ENCODE measurements at regions not wholly inside any gene's neighbourhood (a gene's known extent, or its start where the extent isn't known, plus 50 kb on each side); places are given as distances from the start of the nearest gene placed in this dataset.

DNA sequence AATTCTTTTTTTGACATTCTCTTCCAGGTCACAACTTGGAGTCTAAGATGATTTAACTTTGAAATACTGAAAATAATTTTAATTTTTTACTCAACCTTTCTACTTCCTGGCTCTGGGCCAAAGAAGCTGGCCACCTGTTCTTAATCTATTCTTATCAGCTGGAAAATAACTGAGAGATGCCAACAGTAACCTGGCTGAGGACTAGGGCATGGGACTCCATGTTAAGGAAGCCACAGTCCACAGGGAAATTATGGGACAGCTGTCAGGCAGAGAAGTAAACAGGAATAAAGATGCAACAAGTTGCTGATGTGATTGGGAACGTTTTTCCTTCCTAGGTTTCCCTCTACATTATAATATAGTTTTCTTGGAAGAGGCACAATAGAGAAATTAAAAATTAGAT is 84.7 kb upstream of the CPNE4 start:
- DNase-seq (no peak), ATAC-seq (no peak)
- Histone ChIP-seq H3K9me3 (no peaks in the 10 kb centered on the region), H3K27ac (no peak overlapping the region), H3K27me3 (ENCODE audit: low read depth) (no peaks in the 10 kb centered on the region), H3K4me3 (no peak overlapping the region), H3K36me3 (no peaks in the 10 kb centered on the region), H3K4me1 (no peaks in the 10 kb centered on the region)
- intact Hi-C loops (cut with DNase I): no loop called here
- TF ChIP-seq, protein P1, sequence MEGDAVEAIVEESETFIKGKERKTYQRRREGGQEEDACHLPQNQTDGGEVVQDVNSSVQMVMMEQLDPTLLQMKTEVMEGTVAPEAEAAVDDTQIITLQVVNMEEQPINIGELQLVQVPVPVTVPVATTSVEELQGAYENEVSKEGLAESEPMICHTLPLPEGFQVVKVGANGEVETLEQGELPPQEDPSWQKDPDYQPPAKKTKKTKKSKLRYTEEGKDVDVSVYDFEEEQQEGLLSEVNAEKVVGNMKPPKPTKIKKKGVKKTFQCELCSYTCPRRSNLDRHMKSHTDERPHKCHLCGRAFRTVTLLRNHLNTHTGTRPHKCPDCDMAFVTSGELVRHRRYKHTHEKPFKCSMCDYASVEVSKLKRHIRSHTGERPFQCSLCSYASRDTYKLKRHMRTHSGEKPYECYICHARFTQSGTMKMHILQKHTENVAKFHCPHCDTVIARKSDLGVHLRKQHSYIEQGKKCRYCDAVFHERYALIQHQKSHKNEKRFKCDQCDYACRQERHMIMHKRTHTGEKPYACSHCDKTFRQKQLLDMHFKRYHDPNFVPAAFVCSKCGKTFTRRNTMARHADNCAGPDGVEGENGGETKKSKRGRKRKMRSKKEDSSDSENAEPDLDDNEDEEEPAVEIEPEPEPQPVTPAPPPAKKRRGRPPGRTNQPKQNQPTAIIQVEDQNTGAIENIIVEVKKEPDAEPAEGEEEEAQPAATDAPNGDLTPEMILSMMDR (IDR thresholded peaks at IDR 0.05): no peak

DNA sequence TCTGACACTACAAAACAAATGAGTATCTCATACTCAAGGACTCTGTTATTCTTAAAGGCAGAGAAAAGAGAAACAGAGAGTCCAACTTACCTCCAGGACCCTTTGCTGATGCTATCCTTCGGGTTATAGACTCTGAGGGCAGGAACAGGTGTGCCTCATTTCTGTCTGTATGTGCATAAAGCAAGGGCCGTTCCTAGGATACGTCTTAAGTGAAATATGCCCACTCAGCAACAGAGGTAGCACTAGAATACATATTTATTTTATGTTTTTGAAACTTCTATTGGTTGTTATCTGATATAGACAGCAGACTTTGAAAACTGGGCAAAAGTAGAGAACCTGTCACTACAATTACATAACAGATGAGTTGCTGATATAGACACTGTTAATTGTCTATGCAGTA is 89.3 kb upstream of the CPNE4 start:
- TF ChIP-seq, protein P1 (IDR thresholded peaks at IDR 0.05): no peak
- no peak for DNase-seq
- no peak for ATAC-seq
- Histone ChIP-seq H3K4me3 (no peak overlapping the region), H3K27ac (no peak overlapping the region), H3K36me3 (no peaks in the 10 kb centered on the region), H3K9me3 (no peaks in the 10 kb centered on the region), H3K27me3 (ENCODE audit: low read depth) (no peaks in the 10 kb centered on the region), H3K4me1 (no peaks in the 10 kb centered on the region)
- intact Hi-C loops (cut with DNase I): no loop called here

DNA sequence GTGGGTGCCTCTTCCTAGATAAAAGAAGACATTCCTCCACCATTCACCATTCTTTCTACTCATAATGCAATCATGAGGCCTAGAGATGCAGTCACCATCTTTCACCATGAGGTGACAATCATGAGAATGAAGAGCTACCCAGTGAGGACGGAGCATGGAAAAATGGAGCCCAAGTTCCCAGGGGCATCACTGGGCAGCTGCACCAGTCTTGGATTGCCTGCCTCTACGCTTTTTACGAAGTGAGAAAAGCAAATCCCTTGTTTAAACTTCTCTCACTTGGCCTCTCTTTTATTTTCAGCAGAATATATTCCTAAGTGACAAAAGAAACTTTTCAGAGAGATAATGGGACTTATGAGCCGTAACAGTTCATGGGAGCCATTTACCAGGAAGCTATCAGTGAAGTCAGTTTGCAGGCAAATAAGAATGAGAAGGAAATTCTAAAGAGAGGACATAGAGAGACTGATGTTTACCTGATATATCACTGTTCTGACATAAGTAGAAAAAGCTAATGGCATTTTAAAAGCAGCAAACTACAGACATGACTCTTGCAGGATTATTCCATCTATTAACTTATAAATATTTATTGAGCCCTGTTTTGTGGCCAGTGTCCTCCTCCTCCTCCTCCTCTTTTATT is 90.0 kb upstream of the CPNE4 start:
- Histone ChIP-seq H3K36me3 (no peaks in the 10 kb centered on the region), H3K9me3 (no peaks in the 10 kb centered on the region), H3K27me3 (ENCODE audit: low read depth) (no peaks in the 10 kb centered on the region), H3K4me3 (no peak overlapping the region), H3K27ac (no peak overlapping the region), H3K4me1 (no peaks in the 10 kb centered on the region)
- TF ChIP-seq, protein P1 (IDR thresholded peaks at IDR 0.05): no peak
- intact Hi-C loops (cut with DNase I): no loop called here
- DNase-seq: no peak
- ATAC-seq: no peak

DNA sequence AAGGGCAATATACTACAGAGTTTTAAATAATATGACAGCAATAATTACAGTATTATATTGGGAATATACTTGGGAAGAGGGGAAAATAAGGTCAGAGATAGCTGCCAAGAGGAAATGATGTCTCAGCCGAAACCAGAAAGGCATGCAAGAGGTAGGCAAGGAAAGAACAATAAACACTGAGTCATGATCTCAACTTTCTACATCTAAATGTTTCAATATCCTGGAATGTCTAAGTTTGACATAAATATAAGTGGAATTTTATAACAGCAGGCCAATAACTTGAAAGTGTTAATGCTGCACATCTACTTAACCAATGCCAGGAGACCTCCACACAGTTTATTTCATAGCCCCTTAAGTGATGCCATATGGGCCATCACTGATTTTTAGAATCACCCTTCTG is 99.8 kb upstream of the CPNE4 start:
- H3K9me3 ChIP-seq: no peaks in the 10 kb centered on the region
- DNase-seq (no peak), ATAC-seq (peak in 1 of 2 donors; percentile 36)
- no peaks in the 10 kb centered on the region for H3K4me1 ChIP-seq
- H3K27ac ChIP-seq: no peak overlapping the region
- intact Hi-C loops (cut with DNase I): no loop called here
- H3K36me3 ChIP-seq: no peaks in the 10 kb centered on the region
- H3K4me3 ChIP-seq: no peak overlapping the region
- no peaks in the 10 kb centered on the region for H3K27me3 ChIP-seq (ENCODE audit: low read depth)
- TF ChIP-seq, protein P1 (IDR thresholded peaks at IDR 0.05): no peak

DNA sequence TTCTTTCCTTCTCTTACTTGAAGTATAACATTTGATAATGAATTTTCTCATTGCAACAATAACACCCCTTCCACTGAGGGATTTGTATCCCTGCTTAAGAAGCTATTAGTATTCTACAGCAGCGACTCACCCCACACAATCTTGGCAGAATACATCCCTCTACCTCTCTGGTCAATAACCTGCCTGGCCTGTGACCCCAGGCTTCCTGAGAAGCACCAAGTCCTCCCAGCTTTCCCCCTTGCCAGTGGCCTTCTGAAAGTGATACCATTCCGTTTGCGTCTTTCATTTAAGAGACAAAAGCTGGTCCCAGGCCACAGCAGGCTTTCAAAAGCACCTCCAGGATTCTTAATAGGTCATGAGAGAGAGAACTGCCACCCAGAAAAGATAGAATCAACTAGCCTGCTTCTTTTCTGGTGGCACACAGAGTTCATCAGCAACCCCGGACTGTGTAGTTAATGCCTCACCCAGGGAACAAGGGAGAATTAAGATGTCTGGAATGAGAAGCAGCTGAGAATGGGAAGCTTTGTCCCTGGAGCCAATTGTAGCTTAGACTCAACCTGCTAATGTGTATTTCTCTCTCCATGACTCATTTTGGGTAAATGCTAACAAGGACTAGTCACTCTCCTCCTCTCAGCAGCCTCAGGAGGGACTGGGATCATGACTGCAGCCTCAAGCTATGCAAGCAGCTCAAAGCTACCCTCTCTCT is 101.0 kb upstream of the CPNE4 start:
- Histone ChIP-seq H3K36me3 (no peaks in the 10 kb centered on the region), H3K27me3 (ENCODE audit: low read depth) (no peaks in the 10 kb centered on the region), H3K4me1 (no peaks in the 10 kb centered on the region), H3K9me3 (no peaks in the 10 kb centered on the region), H3K27ac (no peak overlapping the region), H3K4me3 (no peak overlapping the region)
- TF ChIP-seq, protein P1 (IDR thresholded peaks at IDR 0.05): no peak
- DNase-seq (no peak), ATAC-seq (peak; percentile 55 to 64)
- intact Hi-C loops (cut with DNase I): no loop called here
